Gastrocnemius medialis (tissue), 4 donors: ENCODE measurements at regions not wholly inside any gene's neighbourhood (a gene's known extent, or its start where the extent isn't known, plus 50 kb on each side); places are given as distances from the start of the nearest gene placed in this dataset.
"Not testable (repeated sequence)": the region's sequence is repeated elsewhere in the genome, so short reads cannot be mapped to it uniquely, and the experiment has no call there.

Experiments
- ATAC-seq, 2 donors: fragments of 150-250 bp; one replicate each; pipeline ENCODE4 v1.9.1; 2016
- DNase-seq, 2 donors: peaks; one replicate each; pipeline ENCODE4 v3.0.0-alpha.2; 2019
- H3K27ac ChIP-seq, 4 donors: fragments of 200-600 bp; sonication (generic); 1 replicate in 1 of 4; 2 replicates in 3 of 4; pipeline ENCODE4 v1.5.1; 2016 to 2018; ENCODE audit warnings: mild to moderate bottlenecking in 2 of 4, moderate library complexity in 1 of 4
- H3K27me3 ChIP-seq, 3 donors: fragments of 200-600 bp; sonication (generic) in 2 of 3; 1 replicate in 1 of 3; 2 replicates in 2 of 3; pipeline versions ENCODE4 v1.5.1 to v1.6.0; 2016 to 2019; ENCODE audit warnings: mild to moderate bottlenecking in 1 of 3, moderate library complexity in 1 of 3
- H3K36me3 ChIP-seq, 2 donors: fragments of 200-600 bp; sonication (generic) in 1 of 2; one replicate each; pipeline ENCODE4 v1.5.1; 2017 to 2018
- H3K4me1 ChIP-seq, 2 donors: fragments of 200-600 bp; sonication (generic) in 1 of 2; one replicate each; pipeline ENCODE4 v1.5.1; 2016 to 2017; ENCODE audit warnings: mild to moderate bottlenecking in 2 of 2
- H3K4me3 ChIP-seq, 4 donors: fragments of 200-600 bp; sonication (generic) in 3 of 4; 1 replicate in 1 of 4; 2 replicates in 3 of 4; pipeline ENCODE4 v1.5.1; 2016 to 2019; ENCODE audit warnings: mild to moderate bottlenecking in 2 of 4
- H3K9me3 ChIP-seq, 3 donors: fragments of 200-600 bp; sonication (generic) in 2 of 3; 1 replicate in 1 of 3; 2 replicates in 2 of 3; pipeline ENCODE4 v1.5.1; 2016 to 2019
- POLR2A ChIP-seq, 2 donors: fragments of 450-650 bp; IDR thresholded peaks; one replicate each; pipeline ENCODE4 v1.6.1; 2017; ENCODE audit warnings: antibody characterized with exemption in 2 of 2, mild to moderate bottlenecking in 2 of 2, moderate library complexity in 2 of 2
- in situ Hi-C, 4 donors: fragments of 200-750 bp; cut with MboI; loops; one replicate each; pipeline versions ENCODE4 v1.15.0 to v1.8.0; 2017; ENCODE audit warnings: low sequenced_read_pairs in 4 of 4
- intact Hi-C: fragments of 100-400 bp; cut with DNase I; formaldehyde crosslinking; loops from one replicate; pipeline ENCODE4 v1.15.1; 2023; ENCODE audit warnings: low total_unique reads
- TF ChIP-seq, protein P1 (sequence below), 5 experiments: fragments of 450-650 bp in 3 of 5; fragments of 200-600 bp in 2 of 5; sonication (generic) in 2 of 5; IDR thresholded peaks in 4 of 5; conservative IDR thresholded peaks in 1 of 5; 1 replicate in 4 of 5; 2 replicates in 1 of 5; pipeline ENCODE4 v1.5.1; 2016 to 2019; ENCODE audit warnings: antibody characterized with exemption in 5 of 5, mild to moderate bottlenecking in 3 of 5, moderate library complexity in 3 of 5

DNA sequence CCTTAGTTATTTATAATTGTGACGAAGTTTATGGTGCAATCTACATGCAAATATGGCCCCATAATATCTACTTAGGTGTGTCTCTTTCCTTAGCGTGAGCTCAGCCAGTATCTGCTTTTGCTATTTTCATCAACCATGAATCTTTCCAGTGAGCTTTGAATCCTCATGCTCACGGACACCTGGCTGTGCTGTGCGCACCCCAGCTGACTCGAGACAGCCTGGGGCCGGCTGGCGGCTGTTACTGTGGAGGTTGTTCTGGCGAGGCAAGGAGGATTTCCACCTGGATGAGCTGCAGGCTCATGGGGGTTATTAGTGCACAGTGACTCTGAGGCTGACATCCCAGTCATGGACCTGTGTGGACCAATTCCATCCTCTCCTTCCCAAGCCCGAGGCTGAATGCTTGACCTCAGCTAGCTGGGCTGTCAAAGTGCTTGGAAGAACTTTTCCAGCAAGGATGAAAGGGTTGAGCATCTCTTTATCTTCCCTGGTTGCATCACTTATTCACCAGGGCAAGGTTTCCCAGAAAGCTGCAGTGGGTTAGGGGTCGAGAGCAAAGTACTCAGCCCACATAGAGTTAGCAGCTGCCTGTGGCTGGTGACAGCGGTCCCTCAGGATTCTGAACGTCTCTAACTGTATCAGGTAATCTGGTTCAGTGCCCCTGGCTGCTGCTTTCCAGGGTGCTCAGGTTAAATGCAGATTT, 141.7 kb downstream of the ARL4C start:
- intact Hi-C loops (no loop called here), in situ Hi-C loops (no loop called here)
- no peak overlapping the region for H3K4me3 ChIP-seq
- no peaks in the 10 kb centered on the region for H3K4me1 ChIP-seq
- no peak overlapping the region for H3K27ac ChIP-seq
- H3K27me3 ChIP-seq = peaks cover 0 to 3% (median 0%) of the 10 kb centered on the region in 3 donors
- ATAC-seq = no peak
- H3K36me3 ChIP-seq = no peaks in the 10 kb centered on the region
- no peak for TF ChIP-seq POLR2A (IDR thresholded peaks at IDR 0.05)
- TF ChIP-seq, protein P1, sequence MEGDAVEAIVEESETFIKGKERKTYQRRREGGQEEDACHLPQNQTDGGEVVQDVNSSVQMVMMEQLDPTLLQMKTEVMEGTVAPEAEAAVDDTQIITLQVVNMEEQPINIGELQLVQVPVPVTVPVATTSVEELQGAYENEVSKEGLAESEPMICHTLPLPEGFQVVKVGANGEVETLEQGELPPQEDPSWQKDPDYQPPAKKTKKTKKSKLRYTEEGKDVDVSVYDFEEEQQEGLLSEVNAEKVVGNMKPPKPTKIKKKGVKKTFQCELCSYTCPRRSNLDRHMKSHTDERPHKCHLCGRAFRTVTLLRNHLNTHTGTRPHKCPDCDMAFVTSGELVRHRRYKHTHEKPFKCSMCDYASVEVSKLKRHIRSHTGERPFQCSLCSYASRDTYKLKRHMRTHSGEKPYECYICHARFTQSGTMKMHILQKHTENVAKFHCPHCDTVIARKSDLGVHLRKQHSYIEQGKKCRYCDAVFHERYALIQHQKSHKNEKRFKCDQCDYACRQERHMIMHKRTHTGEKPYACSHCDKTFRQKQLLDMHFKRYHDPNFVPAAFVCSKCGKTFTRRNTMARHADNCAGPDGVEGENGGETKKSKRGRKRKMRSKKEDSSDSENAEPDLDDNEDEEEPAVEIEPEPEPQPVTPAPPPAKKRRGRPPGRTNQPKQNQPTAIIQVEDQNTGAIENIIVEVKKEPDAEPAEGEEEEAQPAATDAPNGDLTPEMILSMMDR (IDR thresholded peaks at IDR 0.05 in 4 of 5, conservative IDR thresholded peaks at IDR 0.05 in 1 of 5) = no peak
- DNase-seq = no peak
- H3K9me3 ChIP-seq = no peaks in the 10 kb centered on the region

DNA sequence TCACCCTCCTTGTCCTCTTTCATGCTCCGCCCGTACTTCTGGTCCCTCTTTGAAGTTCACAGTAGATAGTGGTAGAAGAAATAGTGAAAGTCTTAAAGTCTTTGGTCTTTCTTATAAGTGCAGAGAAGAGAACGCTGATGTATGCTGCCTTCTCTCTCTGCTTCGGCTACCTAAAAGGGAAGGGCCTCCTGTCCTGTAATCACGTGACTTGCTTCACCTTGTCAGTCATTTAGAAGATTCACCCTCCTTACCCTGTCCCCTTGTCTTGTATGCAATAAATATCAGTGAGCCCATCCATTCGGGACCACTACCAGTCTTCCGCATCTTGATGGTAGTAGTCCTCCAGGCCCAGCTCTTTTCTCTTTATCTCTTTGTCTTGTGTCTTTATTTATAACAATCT, 144.6 kb downstream of the ARL4C start:
- Histone ChIP-seq H3K36me3 (no peaks in the 10 kb centered on the region), H3K9me3 (no peaks in the 10 kb centered on the region), H3K4me1 (no peaks in the 10 kb centered on the region), H3K27ac (no peak overlapping the region), H3K27me3 (peaks cover 0 to 3% (median 0%) of the 10 kb centered on the region in 3 donors), H3K4me3 (no peak overlapping the region)
- ATAC-seq = no peak
- in situ Hi-C loops (no loop called here), intact Hi-C loops (no loop called here)
- TF ChIP-seq POLR2A (IDR thresholded peaks at IDR 0.05) = no peak
- TF ChIP-seq, protein P1 (IDR thresholded peaks at IDR 0.05 in 4 of 5, conservative IDR thresholded peaks at IDR 0.05 in 1 of 5) = no peak
- no peak for DNase-seq

GRCh38 chr2:234351866-234352265, 145.0 kb downstream of the ARL4C start:
- H3K4me1 ChIP-seq, H3K36me3 ChIP-seq, in situ Hi-C loops, intact Hi-C loops, H3K27me3 ChIP-seq, H3K9me3 ChIP-seq, DNase-seq, H3K27ac ChIP-seq, ATAC-seq, H3K4me3 ChIP-seq: not testable (repeated sequence)

- TF ChIP-seq, protein P1 (IDR thresholded peaks at IDR 0.05 in 4 of 5, conservative IDR thresholded peaks at IDR 0.05 in 1 of 5) = no peak
- TF ChIP-seq POLR2A (IDR thresholded peaks at IDR 0.05) = no peak
- no peaks in the 10 kb centered on the region for H3K27me3 ChIP-seq
- in situ Hi-C loops = no loop called here
- H3K36me3 ChIP-seq = no peaks in the 10 kb centered on the region
- intact Hi-C loops = no loop called here
- ATAC-seq (no peak), DNase-seq (peak in 1 of 2 donors; percentile 17)
- H3K4me1 ChIP-seq = no peaks in the 10 kb centered on the region
- H3K27ac ChIP-seq = no peak overlapping the region
- no peaks in the 10 kb centered on the region for H3K9me3 ChIP-seq
- H3K4me3 ChIP-seq = no peak overlapping the region
These were observed 148.8 kb downstream of the ARL4C start for GRCh38 chr2:234348081-234348480.

DNA sequence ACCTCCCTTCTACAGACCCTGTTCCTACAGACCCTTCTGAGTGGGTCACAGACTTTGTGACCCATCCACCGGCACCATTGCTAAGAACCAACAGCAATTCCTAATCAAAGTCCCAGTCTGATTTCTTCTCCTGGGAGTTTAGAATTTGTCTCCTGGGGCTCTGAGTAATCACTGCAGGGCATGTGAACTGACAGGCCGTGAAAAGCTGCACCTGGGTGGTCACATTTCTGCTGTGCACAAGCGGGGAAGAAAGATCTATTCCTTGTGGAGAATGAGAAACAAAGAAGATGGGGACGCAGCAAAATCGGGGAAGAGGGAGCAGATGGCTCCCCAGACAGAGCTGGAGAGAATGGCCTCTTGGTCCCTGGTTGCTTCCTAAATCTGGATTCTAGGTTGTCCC, 151.0 kb downstream of the ARL4C start:
- no peaks in the 10 kb centered on the region for H3K27me3 ChIP-seq
- no peak overlapping the region for H3K4me3 ChIP-seq
- TF ChIP-seq, protein P1 (IDR thresholded peaks at IDR 0.05 in 4 of 5, conservative IDR thresholded peaks at IDR 0.05 in 1 of 5) = no peak
- no peak for TF ChIP-seq POLR2A (IDR thresholded peaks at IDR 0.05)
- intact Hi-C loops = no loop called here
- in situ Hi-C loops = no loop called here
- no peaks in the 10 kb centered on the region for H3K4me1 ChIP-seq
- no peaks in the 10 kb centered on the region for H3K36me3 ChIP-seq
- H3K27ac ChIP-seq = no peak overlapping the region
- no peak for DNase-seq
- no peak for ATAC-seq
- H3K9me3 ChIP-seq = no peaks in the 10 kb centered on the region
